GM19455 (cell line): ENCODE measurements at regions not wholly inside any gene's neighbourhood (a gene's known extent, or its start where the extent isn't known, plus 50 kb on each side); places are given as distances from the start of the nearest gene placed in this dataset.
"Not testable (repeated sequence)": the region's sequence is repeated elsewhere in the genome, so short reads cannot be mapped to it uniquely, and the experiment has no call there.

ENCODE experiments used
- ATAC-seq: cut with Tn5 transposase; IDR thresholded peaks from one replicate; pipeline ENCODE4 v1.9.1; 2021; ENCODE audit not compliant: unreplicated experiment

- no peak for ATAC-seq
These were observed 770.8 kb downstream of the EPHA7 start for GRCh38 chr6:92648364-92649086.

DNA sequence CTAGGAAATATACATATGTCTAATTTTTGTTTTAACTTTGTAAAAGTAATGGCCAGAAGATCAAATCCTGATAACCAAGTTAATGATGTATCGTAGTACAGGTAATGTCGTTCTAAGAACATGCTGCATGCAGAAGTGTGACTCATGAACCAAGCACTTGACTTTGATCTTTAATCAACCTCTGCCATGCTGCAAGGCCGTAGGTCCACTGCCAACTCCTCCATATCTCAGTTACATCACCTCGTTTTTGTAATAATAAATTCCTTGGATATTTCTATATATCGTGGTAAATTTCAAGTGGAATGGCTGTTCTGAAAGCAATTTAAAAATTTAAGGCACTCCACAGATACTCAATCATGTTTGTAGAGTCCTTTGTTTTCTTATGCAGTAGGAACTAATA is 771.7 kb downstream of the EPHA7 start:
- ATAC-seq = no peak

DNA sequence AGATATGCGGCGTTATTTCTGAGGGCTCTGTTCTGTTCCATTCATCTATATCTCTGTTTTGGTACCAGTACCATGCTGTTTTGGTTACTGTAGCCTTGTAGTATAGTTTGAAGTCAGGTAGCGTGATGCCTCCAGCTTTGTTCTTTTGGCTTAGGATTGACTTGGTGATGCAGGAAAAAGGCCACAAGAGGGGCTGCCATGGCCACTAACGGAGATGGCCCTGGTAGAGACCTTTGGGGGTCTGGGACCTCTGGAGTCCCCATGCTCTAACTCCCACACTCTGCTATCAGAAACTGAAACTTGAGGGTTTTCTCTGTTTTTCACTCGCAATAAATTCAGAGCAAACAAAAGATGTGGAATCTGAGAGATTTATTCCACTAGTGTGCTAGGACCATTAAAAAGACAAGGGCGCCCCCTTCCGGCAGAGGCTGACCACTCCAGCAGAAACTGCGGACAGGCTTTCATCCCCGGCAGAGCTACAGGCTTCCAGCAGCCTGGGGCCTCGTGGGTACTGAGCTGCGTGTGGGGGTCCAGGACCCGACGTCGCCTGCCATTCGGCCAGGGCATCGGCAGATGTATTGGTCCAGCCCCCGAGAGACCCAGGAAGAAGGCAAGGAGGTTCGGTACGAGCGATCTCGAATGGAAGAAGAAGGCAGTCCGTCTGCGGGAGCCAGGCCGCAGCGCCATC is 775.1 kb downstream of the EPHA7 start:
- not testable (repeated sequence) for ATAC-seq

GRCh38 chr6:92635553-92636153 is 783.7 kb downstream of the EPHA7 start:
- no peak for ATAC-seq

GRCh38 chr6:92634561-92634960 is 784.8 kb downstream of the EPHA7 start:
- ATAC-seq = no peak

- ATAC-seq = no peak
These were observed 795.9 kb downstream of the EPHA7 start for GRCh38 chr6:92623431-92623830.

GRCh38 chr6:92617721-92618120 is 801.6 kb downstream of the EPHA7 start:
- no peak for ATAC-seq

DNA sequence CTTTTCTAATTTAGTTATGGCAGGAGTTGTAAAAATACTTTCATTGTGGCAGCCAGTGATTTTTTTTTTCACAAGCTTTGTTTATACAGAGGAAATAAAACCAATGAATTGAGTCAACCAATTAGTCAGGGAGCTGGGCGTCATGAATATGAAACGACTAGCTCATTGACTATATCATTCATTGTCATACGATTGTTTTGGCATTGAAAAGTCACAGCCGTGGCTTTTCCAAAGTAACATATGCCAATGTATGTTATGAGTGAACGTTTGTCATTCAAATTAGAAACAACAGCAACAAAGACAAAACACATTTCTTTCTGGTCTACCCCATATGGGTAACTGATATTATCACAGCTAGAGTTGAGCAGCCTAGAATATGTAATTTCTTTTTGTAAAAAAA is 810.6 kb downstream of the EPHA7 start:
- ATAC-seq = no peak

- ATAC-seq = no peak
These were observed 826.2 kb downstream of the EPHA7 start for GRCh38 chr6:92593201-92593600.

GRCh38 chr6:92589996-92590395 is 829.4 kb downstream of the EPHA7 start:
- ATAC-seq = no peak

DNA sequence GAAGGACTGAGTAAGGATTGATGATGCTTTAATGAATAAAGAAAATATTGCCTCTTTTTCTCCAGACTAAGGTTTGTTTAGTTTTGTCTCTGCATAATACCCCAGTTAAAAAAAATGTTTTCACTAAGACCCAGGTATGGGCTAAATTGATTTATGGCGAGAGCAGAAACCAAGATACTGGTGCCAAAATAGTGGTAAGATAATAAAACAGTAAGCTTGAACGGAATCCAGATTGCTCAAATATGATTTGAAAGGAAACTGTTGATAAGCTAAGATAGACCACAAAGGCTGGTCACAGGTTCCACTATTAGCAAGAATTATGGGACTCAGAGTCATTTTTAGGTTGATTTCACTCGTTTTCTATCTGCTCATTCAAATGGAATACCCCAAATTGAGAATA is 831.2 kb downstream of the EPHA7 start:
- no peak for ATAC-seq

DNA sequence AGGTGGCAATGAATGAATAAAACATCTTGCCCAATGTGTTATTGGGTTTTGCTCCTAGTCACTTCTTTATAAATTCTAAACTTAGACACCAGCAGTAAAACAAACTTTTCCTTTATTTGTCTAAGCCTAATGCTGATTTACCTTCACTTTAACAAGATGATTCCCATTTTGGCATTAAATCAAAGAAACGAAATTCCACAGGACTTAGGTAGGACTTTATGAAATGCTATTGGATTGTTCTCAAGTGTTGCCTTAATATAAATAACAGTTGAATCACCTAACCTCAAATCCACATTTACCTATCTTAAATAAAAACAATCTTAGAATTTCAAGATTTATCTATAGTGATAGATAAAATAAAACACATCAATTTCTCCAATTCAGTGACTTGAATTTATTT is 831.8 kb downstream of the EPHA7 start:
- no peak for ATAC-seq

DNA sequence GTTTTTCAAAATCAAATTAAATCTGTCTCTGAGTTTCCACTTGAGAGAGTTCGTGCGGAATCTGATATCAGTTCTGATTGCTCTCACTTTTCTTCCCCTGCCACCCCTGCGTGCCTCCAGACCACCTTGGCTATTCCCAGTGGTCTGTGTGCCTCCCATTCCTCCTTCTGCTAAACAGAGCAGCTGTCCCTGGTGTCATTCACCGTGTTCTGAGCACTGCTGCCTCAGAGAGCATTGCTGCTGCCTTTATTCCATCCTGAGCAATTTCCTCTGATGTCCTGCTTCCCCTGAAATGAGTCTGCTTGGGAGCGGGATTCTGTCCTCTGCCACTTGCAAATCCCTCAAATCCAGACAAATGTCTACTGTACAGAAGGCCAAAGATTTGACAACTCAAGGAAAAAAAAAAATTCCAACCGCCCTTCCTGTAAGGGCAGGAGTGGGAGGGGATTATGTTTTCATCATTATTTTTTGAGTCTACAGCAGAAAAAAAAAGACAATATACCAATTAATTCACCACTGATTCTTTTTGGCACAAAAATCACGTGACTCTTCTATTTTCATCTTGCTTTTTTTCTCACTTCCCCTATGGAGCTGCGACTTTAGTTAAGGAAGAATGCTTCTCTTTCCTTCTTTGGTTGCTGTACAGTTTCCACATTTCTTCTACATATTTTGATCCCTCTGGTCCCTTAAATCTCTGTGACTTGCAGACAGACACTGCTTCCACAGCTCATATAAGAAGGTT is 833.0 kb downstream of the EPHA7 start:
- no peak for ATAC-seq

- ATAC-seq = no peak
These were observed 837.1 kb downstream of the EPHA7 start for GRCh38 chr6:92582211-92582610.

DNA sequence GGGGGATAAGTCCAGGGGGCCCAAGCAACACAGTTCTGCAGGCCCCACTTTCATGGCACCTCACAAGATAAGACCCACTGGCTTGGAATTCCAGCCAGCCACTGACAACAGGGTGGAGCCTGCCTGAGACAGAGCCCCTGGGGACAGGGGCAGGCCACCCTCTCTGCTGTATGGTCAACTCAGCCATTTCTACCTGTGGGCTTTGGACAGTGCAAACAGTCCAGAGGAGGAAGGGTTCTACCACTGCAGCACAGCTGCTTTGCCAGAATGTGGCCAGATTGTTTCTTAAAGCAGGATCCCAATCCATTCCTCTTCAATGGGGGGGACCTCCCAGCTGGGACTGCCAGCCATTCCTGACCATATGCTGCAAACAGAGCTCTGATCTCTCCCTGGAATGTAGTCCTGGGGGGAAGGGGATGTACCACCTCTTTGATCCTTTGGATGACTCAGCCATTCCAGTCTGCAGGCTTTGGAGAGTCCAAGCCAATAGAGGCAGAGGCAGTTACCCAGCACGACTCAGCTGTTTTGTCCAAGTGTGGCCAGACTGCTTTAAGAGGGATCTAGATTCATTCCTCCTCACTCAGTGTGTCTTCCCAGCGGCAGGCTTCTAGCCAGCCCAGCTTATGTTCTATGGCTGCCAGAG is 842.2 kb downstream of the EPHA7 start:
- no peak for ATAC-seq

DNA sequence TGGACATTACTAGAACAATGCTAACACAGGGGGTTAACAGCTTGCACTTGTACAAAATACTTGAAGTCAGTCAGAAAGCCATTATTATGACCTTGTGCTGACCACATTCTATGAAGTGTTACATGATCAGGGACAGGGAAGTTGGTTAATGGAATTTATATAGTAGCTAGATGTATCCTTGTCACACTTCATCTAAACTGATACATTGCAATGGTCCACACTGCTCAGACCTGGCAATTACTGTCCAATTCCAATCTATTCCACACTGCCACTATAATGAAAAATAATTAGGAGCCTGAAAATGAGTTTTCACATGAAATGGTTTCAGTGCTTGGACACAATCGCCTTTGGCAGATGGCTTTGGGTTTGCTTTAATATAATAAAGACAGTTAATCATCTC is 850.8 kb downstream of the EPHA7 start:
- no peak for ATAC-seq

DNA sequence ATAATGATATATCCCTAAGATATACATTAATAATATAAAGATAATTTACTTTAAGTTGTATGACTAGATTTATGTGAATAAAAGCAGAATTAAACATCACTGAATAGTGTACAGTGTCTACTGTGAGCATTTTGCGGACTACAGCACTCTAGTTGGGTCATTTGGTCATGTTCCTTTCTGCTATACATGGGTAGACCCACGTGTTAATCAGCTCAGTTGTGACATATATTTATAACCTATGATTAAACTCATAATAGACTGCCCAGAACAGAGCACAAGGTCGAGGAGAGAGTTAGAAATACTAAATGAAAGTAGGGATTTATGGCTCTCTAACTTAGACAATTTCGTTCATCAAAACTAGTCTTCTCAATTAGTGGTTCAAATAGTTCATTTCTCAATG is 852.7 kb downstream of the EPHA7 start:
- ATAC-seq = no peak

DNA sequence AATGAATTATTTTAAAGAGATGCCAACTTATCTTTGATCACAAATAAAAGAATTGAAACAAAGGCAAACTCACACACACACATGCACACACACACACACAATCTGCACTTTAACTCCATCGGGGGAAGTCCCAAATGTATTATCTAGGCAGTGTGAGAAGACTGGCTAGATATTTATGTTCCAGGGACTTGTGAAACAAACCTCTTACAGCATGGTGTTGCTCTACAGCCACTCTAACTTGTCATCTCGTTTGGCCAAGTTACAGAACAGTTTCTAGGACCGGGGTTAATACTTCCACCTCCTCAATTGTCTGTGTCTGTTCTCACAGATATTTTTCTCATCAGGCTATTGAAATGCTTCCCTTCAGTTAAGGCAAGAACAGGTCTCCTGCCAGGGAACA is 855.0 kb downstream of the EPHA7 start:
- ATAC-seq = no peak

GRCh38 chr6:92559611-92560010 is 859.7 kb downstream of the EPHA7 start:
- ATAC-seq = no peak

- no peak for ATAC-seq
These were observed 860.4 kb downstream of the EPHA7 start for GRCh38 chr6:92559003-92559402.

- no peak for ATAC-seq
These were observed 868.9 kb downstream of the EPHA7 start for GRCh38 chr6:92550501-92550900.
